MM.1S (cell line): ENCODE measurements at regions not wholly inside any gene's neighbourhood (a gene's known extent, or its start where the extent isn't known, plus 50 kb on each side); places are given as distances from the start of the nearest gene placed in this dataset.

Experiments
- DNase-seq: peaks from one replicate; pipeline ENCODE4 v3.0.0-alpha.2; 2015
- H2AFZ ChIP-seq: fragments of 300-600 bp; sonication (generic); 2 replicates; pipeline ENCODE4 v1.6.0; 2016; ENCODE audit warnings: antibody characterized with exemption, low read length
- H3F3A ChIP-seq: fragments of 300-600 bp; sonication (generic); 2 replicates; pipeline ENCODE4 v1.6.1; 2016; ENCODE audit warnings: mild to moderate bottlenecking, antibody characterized with exemption, low read length, moderate library complexity, mixed read lengths; ENCODE audit not compliant: insufficient read depth
- H3K27ac ChIP-seq: fragments of 300-600 bp; sonication (generic); 2 replicates; pipeline ENCODE4 v1.5.1; 2016; ENCODE audit warnings: mild to moderate bottlenecking, low read length
- H3K27me3 ChIP-seq: fragments of 300-600 bp; sonication (generic); replicated peaks from 2 replicates; pipeline ENCODE4 v1.6.0; 2016; ENCODE audit warnings: low read length; ENCODE audit not compliant: insufficient read depth
- H3K36me3 ChIP-seq: fragments of 300-600 bp; sonication (generic); replicated peaks from 2 replicates; pipeline ENCODE4 v1.6.1; 2016; ENCODE audit warnings: mild to moderate bottlenecking, low read length, mixed read lengths; ENCODE audit not compliant: insufficient read depth
- H3K4me1 ChIP-seq: fragments of 300-600 bp; sonication (generic); 2 replicates; pipeline ENCODE4 v1.6.1; 2016; ENCODE audit warnings: low read length, mixed read lengths
- H3K4me2 ChIP-seq: fragments of 300-600 bp; sonication (generic); 2 replicates; pipeline ENCODE4 v1.6.0; 2016; ENCODE audit warnings: low read depth, low read length
- H3K4me3 ChIP-seq: fragments of 300-600 bp; sonication (generic); 2 replicates; pipeline ENCODE4 v1.5.1; 2016; ENCODE audit warnings: low read length, mixed read lengths
- H3K79me2 ChIP-seq: fragments of 300-600 bp; sonication (generic); 2 replicates; pipeline ENCODE4 v1.6.1; 2016; ENCODE audit warnings: mixed run types, low read length, mixed read lengths
- H3K9ac ChIP-seq: fragments of 300-600 bp; sonication (generic); 2 replicates; pipeline ENCODE4 v1.6.1; 2016; ENCODE audit warnings: low read length, mixed read lengths
- H3K9me2 ChIP-seq: fragments of 300-600 bp; sonication (generic); replicated peaks from 2 replicates; pipeline ENCODE4 v1.6.1; 2016; ENCODE audit warnings: mild to moderate bottlenecking, low read length, mixed read lengths; ENCODE audit not compliant: insufficient read depth
- H3K9me3 ChIP-seq: fragments of 300-600 bp; sonication (generic); replicated peaks from 2 replicates; pipeline ENCODE4 v1.6.1; 2016; ENCODE audit warnings: mild to moderate bottlenecking, low read length, mixed read lengths; ENCODE audit not compliant: insufficient read depth
- H4K20me1 ChIP-seq: fragments of 300-600 bp; sonication (generic); 2 replicates; pipeline ENCODE4 v1.6.1; 2016; ENCODE audit warnings: mild to moderate bottlenecking, low read length, moderate library complexity, mixed read lengths; ENCODE audit not compliant: insufficient read depth
- CTCF ChIP-seq: fragments of 300-600 bp; sonication (generic); IDR thresholded peaks from 2 replicates; pipeline ENCODE4 v1.5.1; 2016; ENCODE audit warnings: antibody characterized with exemption, low read length, mixed read lengths
- EZH2 ChIP-seq: fragments of 300-600 bp; sonication (generic); optimal IDR thresholded peaks from 2 replicates; pipeline ENCODE3; 2017; ENCODE audit warnings: low read depth, mild to moderate bottlenecking, antibody characterized with exemption, low read length, mixed read lengths
- EZH2phosphoT487 ChIP-seq: fragments of 300-600 bp; sonication (generic); IDR thresholded peaks from 2 replicates; pipeline ENCODE4 v1.6.1; 2018; ENCODE audit warnings: antibody characterized with exemption, low read length

GRCh38 chr12:114588061-114588460 lies 95.9 kb downstream of the TBX3 start:
- Histone ChIP-seq H3K9ac (no peak overlapping the region), H3K27ac (no peak overlapping the region), H2AFZ (no peak overlapping the region), H3F3A (no peaks in the 10 kb centered on the region), H3K4me3 (no peak overlapping the region), H3K4me2 (no peak overlapping the region), H3K4me1 (no peaks in the 10 kb centered on the region), H3K9me3 (no peaks in the 10 kb centered on the region), H3K9me2 (no peaks in the 10 kb centered on the region), H3K79me2 (no peaks in the 10 kb centered on the region), H4K20me1 (no peaks in the 10 kb centered on the region), H3K27me3 (no peaks in the 10 kb centered on the region), H3K36me3 (no peaks in the 10 kb centered on the region)
- TF ChIP-seq CTCF (no peak), EZH2phosphoT487 (no peak), EZH2 (no peak)
- no peak for DNase-seq

- no peaks in the 10 kb centered on the region for H3K36me3 ChIP-seq
- H3K9me3 ChIP-seq: no peaks in the 10 kb centered on the region
- no peaks in the 10 kb centered on the region for H3K9me2 ChIP-seq
- no peaks in the 10 kb centered on the region for H4K20me1 ChIP-seq
- H3K79me2 ChIP-seq: no peaks in the 10 kb centered on the region
- H3K9ac ChIP-seq: no peak overlapping the region
- H2AFZ ChIP-seq: no peak overlapping the region
- H3K4me2 ChIP-seq: no peak overlapping the region
- H3K4me1 ChIP-seq: no peaks in the 10 kb centered on the region
- H3K27ac ChIP-seq: no peak overlapping the region
- H3F3A ChIP-seq: no peaks in the 10 kb centered on the region
- TF ChIP-seq EZH2phosphoT487 (no peak), EZH2 (no peak), CTCF (no peak)
- DNase-seq: no peak
- H3K4me3 ChIP-seq: no peak overlapping the region
- no peaks in the 10 kb centered on the region for H3K27me3 ChIP-seq
Observed at GRCh38 chr12:114580306-114580705, 103.7 kb downstream of the TBX3 start.

DNA sequence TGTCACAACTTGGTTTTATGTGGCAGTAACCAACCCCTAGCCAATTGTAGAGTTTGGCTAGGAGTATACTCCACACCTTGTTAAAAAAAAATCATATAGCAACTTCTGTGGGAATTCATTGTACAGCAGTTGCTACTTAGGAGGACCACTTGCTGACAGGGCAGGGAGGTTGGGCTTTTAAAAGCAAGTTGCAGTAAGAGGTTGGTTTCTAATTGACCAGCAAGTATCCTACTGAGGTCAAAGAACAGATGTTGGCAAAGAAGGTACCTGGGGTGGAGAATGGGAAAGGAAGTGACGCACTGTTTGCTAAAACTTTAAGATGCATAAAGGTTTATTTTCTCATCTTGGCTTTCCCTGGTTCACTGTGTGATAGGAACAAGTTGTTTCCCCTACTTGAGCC lies 104.6 kb downstream of the TBX3 start:
- DNase-seq: no peak
- Histone ChIP-seq H4K20me1 (no peaks in the 10 kb centered on the region), H3K36me3 (no peaks in the 10 kb centered on the region), H3K4me2 (no peak overlapping the region), H2AFZ (no peak overlapping the region), H3K4me1 (no peaks in the 10 kb centered on the region), H3K27ac (no peak overlapping the region), H3K9me2 (no peaks in the 10 kb centered on the region), H3K4me3 (no peak overlapping the region), H3K27me3 (no peaks in the 10 kb centered on the region), H3K9me3 (no peaks in the 10 kb centered on the region), H3K79me2 (no peaks in the 10 kb centered on the region), H3F3A (no peaks in the 10 kb centered on the region), H3K9ac (no peak overlapping the region)
- TF ChIP-seq EZH2: no peak
- TF ChIP-seq EZH2phosphoT487: no peak
- no peak for TF ChIP-seq CTCF
